ENCODE measurements at regions not wholly inside any gene's neighbourhood (a gene's known extent, or its start where the extent isn't known, plus 50 kb on each side); places are given as distances from the start of the nearest gene placed in this dataset.
A peak's percentile ranks its signal among the peaks of the same experiment; 100 is the strongest.

DNA sequence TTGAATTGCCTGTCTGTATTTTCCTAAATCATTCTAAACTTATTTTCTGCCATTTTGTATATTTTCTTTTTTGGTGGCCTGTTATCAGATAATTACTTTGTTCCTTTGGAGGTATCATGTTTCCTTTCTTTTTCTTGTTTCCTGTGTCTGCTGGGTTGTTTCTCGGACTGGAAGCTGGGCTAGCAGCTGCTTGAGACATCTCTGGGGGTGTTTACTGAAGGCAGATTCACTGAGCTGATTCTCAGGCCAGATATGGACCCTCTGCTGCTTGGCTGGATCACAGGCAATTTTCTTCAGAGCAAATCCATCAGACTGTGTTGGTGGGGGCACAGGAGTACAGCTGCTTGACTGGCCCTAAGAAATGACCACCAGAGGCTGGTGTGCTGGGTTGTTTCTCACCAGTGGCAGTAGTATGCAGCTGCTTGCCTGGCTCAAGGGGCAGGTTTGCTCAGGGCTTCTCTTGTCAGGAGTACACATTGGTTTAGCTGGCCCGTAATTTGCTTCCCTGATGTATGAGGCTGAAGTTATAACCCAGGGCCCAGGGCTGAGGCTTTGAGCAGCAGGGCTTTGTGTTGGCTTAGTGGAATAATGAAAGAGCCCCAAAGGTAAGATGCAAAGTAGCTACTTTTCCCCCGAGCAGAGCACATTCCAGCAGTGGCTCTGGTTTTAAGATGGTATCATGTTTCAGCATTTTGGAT is 680.6 kb downstream of the TECRL start:
- no peak for TF ChIP-seq CTCF (IDR thresholded peaks at IDR 0.05; ENCODE audit: unreplicated experiment)
- no peaks in the 10 kb centered on the region for H3K4me1 Mint-ChIP-seq (ENCODE audit: low read depth, unreplicated experiment)
- H3K27ac Mint-ChIP-seq (ENCODE audit: unreplicated experiment), result no peak overlapping the region
- no TSS peak for BruUV-seq (replicated peaks)
- peaks cover 10% of the 10 kb centered on the region for H3K9me3 Mint-ChIP-seq (ENCODE audit: low read depth, unreplicated experiment)
- CTCF ChIA-PET, result no interaction called here
- no peaks in the 10 kb centered on the region for H3K36me3 Mint-ChIP-seq (ENCODE audit: insufficient read depth, unreplicated experiment)
- H3K4me3 Mint-ChIP-seq (ENCODE audit: low read depth, unreplicated experiment), result no peak overlapping the region
- intact Hi-C loops (cut with micrococcal nuclease; ENCODE audit: unreplicated experiment), result no loop called here
- DNase-seq, result no peak
- no peaks in the 10 kb centered on the region for H3K27me3 Mint-ChIP-seq (ENCODE audit: unreplicated experiment)

- Mint-ChIP-seq H3K4me1 (ENCODE audit: low read depth, unreplicated experiment) (no peaks in the 10 kb centered on the region), H3K27ac (ENCODE audit: unreplicated experiment) (no peak overlapping the region), H3K9me3 (ENCODE audit: low read depth, unreplicated experiment) (peaks cover 2% of the 10 kb centered on the region), H3K27me3 (ENCODE audit: unreplicated experiment) (no peaks in the 10 kb centered on the region), H3K4me3 (ENCODE audit: low read depth, unreplicated experiment) (no peak overlapping the region), H3K36me3 (ENCODE audit: insufficient read depth, unreplicated experiment) (no peaks in the 10 kb centered on the region)
- intact Hi-C loops (cut with micrococcal nuclease; ENCODE audit: unreplicated experiment), result no loop called here
- no peak for TF ChIP-seq CTCF (IDR thresholded peaks at IDR 0.05; ENCODE audit: unreplicated experiment)
- peak; percentile 0 for DNase-seq
- CTCF ChIA-PET, result no interaction called here
- BruUV-seq (replicated peaks), result no TSS peak
Measured at GRCh38 chr4:63717384-63717783, 691.9 kb downstream of the TECRL start.

- CTCF ChIA-PET, result no interaction called here
- no TSS peak for BruUV-seq (replicated peaks)
- Mint-ChIP-seq H3K4me1 (ENCODE audit: low read depth, unreplicated experiment) (no peaks in the 10 kb centered on the region), H3K9me3 (ENCODE audit: low read depth, unreplicated experiment) (no peaks in the 10 kb centered on the region), H3K36me3 (ENCODE audit: insufficient read depth, unreplicated experiment) (no peaks in the 10 kb centered on the region), H3K27ac (ENCODE audit: unreplicated experiment) (no peak overlapping the region), H3K4me3 (ENCODE audit: low read depth, unreplicated experiment) (no peak overlapping the region), H3K27me3 (ENCODE audit: unreplicated experiment) (no peaks in the 10 kb centered on the region)
- no peak for DNase-seq
- TF ChIP-seq CTCF (IDR thresholded peaks at IDR 0.05; ENCODE audit: unreplicated experiment), result no peak
- intact Hi-C loops (cut with micrococcal nuclease; ENCODE audit: unreplicated experiment), result no loop called here
Measured at GRCh38 chr4:63708661-63709060, 700.6 kb downstream of the TECRL start.

GRCh38 chr4:63700569-63700968 is 708.7 kb downstream of the TECRL start:
- H3K4me3 Mint-ChIP-seq (ENCODE audit: low read depth, unreplicated experiment), result no peak overlapping the region
- DNase-seq, result no peak
- CTCF ChIA-PET, result no interaction called here
- H3K27ac Mint-ChIP-seq (ENCODE audit: unreplicated experiment), result no peak overlapping the region
- no peaks in the 10 kb centered on the region for H3K36me3 Mint-ChIP-seq (ENCODE audit: insufficient read depth, unreplicated experiment)
- BruUV-seq (replicated peaks), result no TSS peak
- intact Hi-C loops (cut with micrococcal nuclease; ENCODE audit: unreplicated experiment), result no loop called here
- H3K4me1 Mint-ChIP-seq (ENCODE audit: low read depth, unreplicated experiment), result no peaks in the 10 kb centered on the region
- no peak for TF ChIP-seq CTCF (IDR thresholded peaks at IDR 0.05; ENCODE audit: unreplicated experiment)
- H3K9me3 Mint-ChIP-seq (ENCODE audit: low read depth, unreplicated experiment), result peaks cover 3% of the 10 kb centered on the region
- H3K27me3 Mint-ChIP-seq (ENCODE audit: unreplicated experiment), result no peaks in the 10 kb centered on the region
